GM06990 (cell line): ENCODE measurements at regions not wholly inside any gene's neighbourhood (a gene's known extent, or its start where the extent isn't known, plus 50 kb on each side); places are given as distances from the start of the nearest gene placed in this dataset.

Experiments
- DNase-seq: peaks from one replicate; pipeline ENCODE4 v3.0.0-alpha.2; 2011; ENCODE audit not compliant: insufficient read length; ENCODE audit errors: extremely low read depth
- H3K27me3 ChIP-seq: replicated peaks from 2 replicates; pipeline ENCODE4 v1.6.0; 2011; ENCODE audit warnings: low read length; ENCODE audit not compliant: control insufficient read depth, insufficient read depth
- H3K36me3 ChIP-seq: 2 replicates; pipeline ENCODE4 v1.5.1; 2011; ENCODE audit warnings: low read length; ENCODE audit not compliant: control insufficient read depth, insufficient read depth
- H3K4me3 ChIP-seq: replicated peaks from 2 replicates; pipeline ENCODE4 v1.5.1; 2011; ENCODE audit warnings: low read depth, mild to moderate bottlenecking, control low read depth, low read length
- CTCF ChIP-seq: IDR thresholded peaks from 2 replicates; pipeline ENCODE4 v1.5.1; 2011; ENCODE audit warnings: low read length, control low read depth, mild to moderate bottlenecking, inconsistent platforms; ENCODE audit not compliant: insufficient read depth, poor library complexity, severe bottlenecking

- Histone ChIP-seq H3K27me3 (no peaks in the 10 kb centered on the region), H3K4me3 (no peak overlapping the region), H3K36me3 (no peaks in the 10 kb centered on the region)
- TF ChIP-seq CTCF = no peak
- DNase-seq = no peak
Measured at GRCh38 chr6:170172825-170173256, 118.0 kb downstream of the DLL1 start.

DNA sequence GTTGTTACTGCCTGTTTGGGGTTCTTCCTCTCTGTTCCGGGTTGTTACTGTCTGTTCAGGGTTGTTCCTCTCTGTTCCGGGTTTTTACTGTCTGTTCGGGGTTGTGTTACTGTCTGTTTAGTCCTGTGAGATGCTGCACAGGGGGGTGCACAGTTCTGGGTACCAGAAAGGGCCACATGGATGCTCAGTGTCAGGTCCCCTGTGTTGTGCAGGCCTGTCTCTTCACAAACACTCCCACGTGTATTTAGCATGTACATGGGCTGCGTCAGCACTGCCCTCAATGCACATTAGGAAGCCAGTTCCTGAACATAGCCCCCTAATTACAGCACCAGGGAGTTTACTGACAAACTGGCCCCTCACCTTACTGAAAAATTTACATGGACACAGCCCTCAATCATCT is 118.5 kb downstream of the DLL1 start:
- DNase-seq = no peak
- H3K27me3 ChIP-seq = no peaks in the 10 kb centered on the region
- no peak overlapping the region for H3K4me3 ChIP-seq
- no peak for TF ChIP-seq CTCF
- H3K36me3 ChIP-seq = no peaks in the 10 kb centered on the region

DNA sequence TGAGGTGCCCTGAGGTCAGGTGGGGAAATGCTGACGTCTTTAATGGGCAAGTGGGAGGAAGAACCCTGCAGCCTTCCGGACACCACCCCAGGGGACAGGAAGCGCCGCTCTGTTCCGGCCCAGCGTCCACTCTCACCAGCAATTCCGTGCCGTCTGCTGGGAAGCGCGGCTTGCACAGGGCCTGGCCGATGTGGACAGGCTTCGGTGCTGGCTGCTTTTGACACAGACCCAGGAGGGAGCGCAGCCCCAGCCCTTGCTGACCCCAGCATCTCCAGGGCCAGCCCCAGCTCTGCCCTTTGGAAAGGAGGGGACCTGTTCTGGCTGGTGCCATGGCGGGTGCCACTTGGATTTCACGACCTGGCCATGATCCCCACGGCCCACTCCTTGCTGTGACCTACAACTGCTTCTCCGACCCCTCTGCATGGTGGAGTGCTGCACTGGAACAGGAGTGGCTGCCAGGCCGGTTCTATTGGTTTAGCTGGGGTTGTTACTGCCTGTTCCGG is 123.2 kb downstream of the DLL1 start:
- no peaks in the 10 kb centered on the region for H3K36me3 ChIP-seq
- H3K27me3 ChIP-seq = no peaks in the 10 kb centered on the region
- TF ChIP-seq CTCF = no peak
- no peak for DNase-seq
- H3K4me3 ChIP-seq = no peak overlapping the region

DNA sequence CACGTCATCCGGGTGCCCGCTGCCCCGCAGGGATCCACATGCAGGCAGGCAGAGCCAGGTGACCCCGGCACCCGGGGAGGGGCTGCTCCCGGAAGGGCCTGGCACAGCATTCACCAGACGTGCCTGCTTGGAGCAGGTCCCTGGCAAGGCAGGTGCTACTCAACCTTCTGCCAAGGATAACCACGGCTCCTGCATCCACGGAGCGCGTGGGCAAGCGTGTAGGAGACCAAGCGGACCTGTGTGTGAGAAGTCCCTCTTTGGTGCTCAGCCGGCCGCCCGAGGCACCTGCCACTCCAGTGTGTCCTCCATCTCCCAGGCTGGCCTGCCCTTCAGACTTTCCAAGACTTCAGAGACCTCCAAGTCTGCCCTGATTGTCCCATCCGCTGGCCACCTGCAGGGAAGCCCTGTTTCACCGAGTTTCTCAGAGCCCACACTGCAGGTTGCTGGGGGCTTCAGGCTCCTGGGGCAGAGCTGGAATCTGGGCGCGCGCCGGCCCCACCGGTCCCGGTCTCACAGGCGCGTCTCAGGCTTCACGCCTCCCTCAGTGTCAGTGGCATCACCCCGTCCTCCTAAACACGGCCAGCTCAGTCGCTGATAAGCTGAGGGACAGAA is 124.3 kb downstream of the DLL1 start:
- Histone ChIP-seq H3K27me3 (no peaks in the 10 kb centered on the region), H3K4me3 (no peak overlapping the region), H3K36me3 (no peaks in the 10 kb centered on the region)
- TF ChIP-seq CTCF = no peak
- DNase-seq = no peak

DNA sequence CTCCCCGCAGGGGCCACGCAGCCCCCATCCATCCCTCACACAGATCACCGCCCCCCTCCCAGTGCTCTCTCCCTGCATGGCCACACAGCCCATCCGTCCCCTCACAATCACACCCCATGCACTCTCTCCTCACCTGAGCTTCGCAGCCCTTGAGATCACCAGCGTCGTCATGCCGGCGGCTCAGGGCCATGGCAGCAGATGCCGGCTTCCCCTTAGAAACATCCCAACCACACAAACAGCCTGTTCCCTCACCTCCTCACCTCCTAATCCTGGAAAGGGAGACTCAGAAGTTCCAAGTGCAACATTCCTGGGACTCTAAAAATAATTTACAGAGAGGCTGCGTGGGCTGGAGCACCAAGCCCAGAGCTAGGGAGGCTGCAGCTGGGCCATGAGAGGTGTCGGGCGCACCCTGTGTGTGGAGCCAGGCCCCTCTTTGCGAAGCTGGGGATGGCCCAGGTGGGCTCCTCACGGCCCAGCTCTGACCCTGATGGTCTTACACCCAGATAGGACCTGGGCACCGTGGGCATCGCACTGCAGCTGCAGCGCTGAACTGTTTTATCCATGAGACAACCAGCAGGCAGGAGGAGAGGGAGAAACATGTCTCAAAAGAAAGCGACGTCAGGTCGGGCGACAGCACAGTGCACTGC is 125.3 kb downstream of the DLL1 start:
- H3K36me3 ChIP-seq = no peaks in the 10 kb centered on the region
- DNase-seq = no peak
- H3K27me3 ChIP-seq = no peaks in the 10 kb centered on the region
- no peak for TF ChIP-seq CTCF
- no peak overlapping the region for H3K4me3 ChIP-seq

DNA sequence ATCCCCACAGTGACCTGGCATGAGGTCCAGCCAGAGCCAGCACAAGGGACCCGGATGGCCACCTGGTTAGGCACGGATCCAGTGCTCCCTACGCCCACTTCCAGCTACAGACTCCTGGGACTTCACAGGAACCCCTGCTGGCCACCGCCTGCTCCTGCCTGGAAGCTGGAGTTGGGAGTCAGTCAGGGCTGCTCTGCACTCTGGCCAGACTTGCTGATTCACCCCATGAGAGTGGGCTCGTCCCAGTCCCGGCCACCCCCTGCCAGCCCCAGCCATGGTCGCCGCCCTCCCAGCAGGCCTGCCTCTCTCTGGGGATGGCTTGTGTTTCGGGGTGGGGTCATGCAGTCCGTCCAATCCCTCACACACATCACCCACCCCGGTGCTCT is 125.8 kb downstream of the DLL1 start:
- no peak for TF ChIP-seq CTCF
- H3K4me3 ChIP-seq = no peak overlapping the region
- no peaks in the 10 kb centered on the region for H3K27me3 ChIP-seq
- H3K36me3 ChIP-seq = no peaks in the 10 kb centered on the region
- no peak for DNase-seq
